ENCODE measurements at regions not wholly inside any gene's neighbourhood (a gene's known extent, or its start where the extent isn't known, plus 50 kb on each side); places are given as distances from the start of the nearest gene placed in this dataset.

GRCh38 chr12:89206390-89206789 lies 145.9 kb downstream of the DUSP6 start:
- in situ Hi-C loops (cut with MboI; ENCODE audit: low sequenced_read_pairs in 4 of 4) = no loop called here

DNA sequence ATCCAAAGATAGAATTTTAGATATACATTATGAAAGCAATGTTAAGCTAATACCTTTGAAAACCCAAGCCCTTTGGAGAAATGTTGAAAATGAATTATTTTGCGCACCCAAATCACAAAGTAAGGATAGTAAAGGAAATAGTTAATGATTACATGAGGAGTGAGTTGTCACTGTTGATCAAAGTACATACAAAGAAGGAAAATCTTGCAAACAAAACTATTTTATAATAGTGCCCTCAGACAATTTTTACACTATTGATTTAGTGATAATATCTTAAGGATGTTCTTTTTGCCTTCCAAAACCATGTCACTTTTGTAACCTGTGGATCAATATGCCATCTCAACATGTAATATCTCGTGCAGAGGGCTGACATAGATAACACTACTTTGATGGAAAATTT lies 146.8 kb downstream of the DUSP6 start:
- ATAC-seq (no peak), DNase-seq (no peak)
- intact Hi-C loops (cut with DNase I; ENCODE audit: low total_unique reads) (no loop called here), in situ Hi-C loops (cut with MboI; ENCODE audit: low sequenced_read_pairs in 4 of 4) (no loop called here)
- TF ChIP-seq CTCF (IDR thresholded peaks at IDR 0.05 in 4 of 5, conservative IDR thresholded peaks at IDR 0.05 in 1 of 5) (no peak), POLR2A (IDR thresholded peaks at IDR 0.05) (no peak)
- Histone ChIP-seq H3K4me3 (no peak overlapping the region), H3K27me3 (no peaks in the 10 kb centered on the region), H3K4me1 (peaks cover 0 to 6% of the 10 kb centered on the region in 2 donors), H3K9me3 (no peaks in the 10 kb centered on the region), H3K36me3 (no peaks in the 10 kb centered on the region), H3K27ac (no peak overlapping the region)

More at GRCh38 chr12:89206390-89206789, 145.9 kb downstream of the DUSP6 start:
- Histone ChIP-seq H3K9me3 (no peaks in the 10 kb centered on the region), H3K4me1 (peaks cover 0 to 8% of the 10 kb centered on the region in 2 donors), H3K27me3 (no peaks in the 10 kb centered on the region), H3K4me3 (no peak overlapping the region), H3K36me3 (no peaks in the 10 kb centered on the region), H3K27ac (no peak overlapping the region)
- DNase-seq (no peak), ATAC-seq (no peak)
- TF ChIP-seq CTCF (IDR thresholded peaks at IDR 0.05 in 4 of 5, conservative IDR thresholded peaks at IDR 0.05 in 1 of 5) = no peak
- no peak for TF ChIP-seq POLR2A (IDR thresholded peaks at IDR 0.05)
- intact Hi-C loops (cut with DNase I; ENCODE audit: low total_unique reads) = no loop called here

DNA sequence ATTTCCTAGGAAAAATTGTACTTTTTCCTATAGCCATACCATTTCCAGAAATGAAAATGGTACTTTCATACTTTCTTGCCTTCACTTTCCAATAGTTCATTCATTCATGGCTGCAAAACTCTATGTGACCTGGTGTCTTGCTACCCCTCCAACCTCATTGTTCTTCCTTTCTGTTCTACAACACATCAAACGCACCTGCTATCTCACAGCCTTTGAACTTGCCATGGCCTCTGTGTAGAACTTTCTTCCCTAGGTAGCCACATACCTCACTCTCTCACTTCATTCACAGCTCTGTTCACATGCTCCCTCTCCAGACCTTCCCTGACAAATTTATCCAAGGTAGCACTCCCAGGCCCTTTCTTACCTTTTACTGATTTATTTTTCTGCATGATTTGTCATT lies 149.2 kb downstream of the DUSP6 start:
- Histone ChIP-seq H3K27ac (no peak overlapping the region), H3K36me3 (no peaks in the 10 kb centered on the region), H3K27me3 (no peaks in the 10 kb centered on the region), H3K4me1 (no peaks in the 10 kb centered on the region), H3K9me3 (no peaks in the 10 kb centered on the region), H3K4me3 (no peak overlapping the region)
- ATAC-seq (no peak), DNase-seq (no peak)
- intact Hi-C loops (cut with DNase I; ENCODE audit: low total_unique reads) (no loop called here), in situ Hi-C loops (cut with MboI; ENCODE audit: low sequenced_read_pairs in 4 of 4) (no loop called here)
- TF ChIP-seq POLR2A (IDR thresholded peaks at IDR 0.05) (no peak), CTCF (IDR thresholded peaks at IDR 0.05 in 4 of 5, conservative IDR thresholded peaks at IDR 0.05 in 1 of 5) (no peak)

DNA sequence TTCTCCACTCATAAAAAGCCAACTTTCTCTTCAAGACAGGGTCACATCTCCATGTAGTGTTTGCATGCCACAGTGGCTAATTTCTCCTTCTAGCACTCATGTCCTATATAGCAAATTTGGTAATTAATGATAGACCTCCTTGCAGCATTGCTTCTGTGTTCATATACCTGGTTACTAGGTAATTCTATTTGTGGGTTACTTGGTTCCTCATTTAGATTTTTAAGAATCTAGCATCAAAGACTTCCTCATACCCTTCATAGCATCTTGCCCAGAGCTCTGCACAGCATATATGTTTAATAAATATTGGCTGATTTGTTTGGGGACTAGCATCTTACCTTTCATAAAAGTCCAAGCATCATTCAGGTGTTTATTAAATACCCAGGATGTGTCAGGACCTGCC lies 152.1 kb downstream of the DUSP6 start:
- Histone ChIP-seq H3K9me3 (no peaks in the 10 kb centered on the region), H3K27ac (no peak overlapping the region), H3K36me3 (no peaks in the 10 kb centered on the region), H3K4me3 (no peak overlapping the region), H3K4me1 (no peaks in the 10 kb centered on the region), H3K27me3 (no peaks in the 10 kb centered on the region)
- no peak for TF ChIP-seq POLR2A (IDR thresholded peaks at IDR 0.05)
- no peak for TF ChIP-seq CTCF (IDR thresholded peaks at IDR 0.05 in 4 of 5, conservative IDR thresholded peaks at IDR 0.05 in 1 of 5)
- intact Hi-C loops (cut with DNase I; ENCODE audit: low total_unique reads) = no loop called here
- no peak for DNase-seq
- in situ Hi-C loops (cut with MboI; ENCODE audit: low sequenced_read_pairs in 4 of 4) = no loop called here
- no peak for ATAC-seq

- H3K9me3 ChIP-seq = peaks cover 0 to 1% (median 0%) of the 10 kb centered on the region in 3 donors
- in situ Hi-C loops (cut with MboI; ENCODE audit: low sequenced_read_pairs in 4 of 4) = no loop called here
- no peak for TF ChIP-seq POLR2A (IDR thresholded peaks at IDR 0.05)
- no peak for TF ChIP-seq CTCF (IDR thresholded peaks at IDR 0.05 in 4 of 5, conservative IDR thresholded peaks at IDR 0.05 in 1 of 5)
Measured at GRCh38 chr12:89195470-89195869, 156.8 kb downstream of the DUSP6 start.

More at GRCh38 chr12:89195470-89195869, 156.8 kb downstream of the DUSP6 start:
- H3K27me3 ChIP-seq = no peaks in the 10 kb centered on the region
- intact Hi-C loops (cut with DNase I; ENCODE audit: low total_unique reads) = no loop called here
- H3K4me3 ChIP-seq = no peak overlapping the region
- no peaks in the 10 kb centered on the region for H3K36me3 ChIP-seq
- no peak for ATAC-seq
- no peak for DNase-seq
- H3K27ac ChIP-seq = no peak overlapping the region
- H3K4me1 ChIP-seq = no peaks in the 10 kb centered on the region
